GM18507 (cell line): ENCODE measurements at regions not wholly inside any gene's neighbourhood (a gene's known extent, or its start where the extent isn't known, plus 50 kb on each side); places are given as distances from the start of the nearest gene placed in this dataset.
A peak's percentile ranks its signal among the peaks of the same experiment; 100 is the strongest.

Experiments
- DNase-seq: peaks from one replicate; pipeline ENCODE4 v3.0.0; 2011; ENCODE audit warnings: low read depth; ENCODE audit not compliant: insufficient read length; ENCODE audit errors: extremely low spot score
- FAIRE-seq: peaks from 2 replicates; lab custom pipeline; 2011; peaks lifted over from hg19 to GRCh38; lab: Jason Lieb, UNC

- no peak for DNase-seq
- FAIRE-seq, result no peak
Measured at GRCh38 chr2:215681799-215682596, 246.1 kb upstream of the FN1 start.

GRCh38 chr2:215680605-215681598 is 245.0 kb upstream of the FN1 start:
- DNase-seq (no peak), FAIRE-seq (peak; percentile 36)

GRCh38 chr2:215678094-215678493 is 242.2 kb upstream of the FN1 start:
- no peak for FAIRE-seq
- DNase-seq, result no peak

GRCh38 chr2:215677481-215677880 is 241.6 kb upstream of the FN1 start:
- FAIRE-seq, result no peak
- DNase-seq, result no peak

- FAIRE-seq, result no peak
- DNase-seq, result no peak
Measured at GRCh38 chr2:215672406-215672805, 236.5 kb upstream of the FN1 start.

- FAIRE-seq (no peak), DNase-seq (no peak)
Measured at GRCh38 chr2:215671691-215672090, 235.8 kb upstream of the FN1 start.

- FAIRE-seq, result no peak
- no peak for DNase-seq
Measured at GRCh38 chr2:215671244-215671643, 235.4 kb upstream of the FN1 start.

GRCh38 chr2:215670396-215670795 is 234.5 kb upstream of the FN1 start:
- no peak for FAIRE-seq
- DNase-seq, result no peak

GRCh38 chr2:215668378-215668775 is 232.5 kb upstream of the FN1 start:
- no peak for FAIRE-seq
- no peak for DNase-seq

GRCh38 chr2:215667585-215668377 is 231.9 kb upstream of the FN1 start:
- DNase-seq (no peak), FAIRE-seq (no peak)

GRCh38 chr2:215664847-215665525 is 229.1 kb upstream of the FN1 start:
- FAIRE-seq (peak; percentile 73), DNase-seq (no peak)

GRCh38 chr2:215662715-215663114 is 226.8 kb upstream of the FN1 start:
- DNase-seq (no peak), FAIRE-seq (no peak)

- no peak for FAIRE-seq
- no peak for DNase-seq
Measured at GRCh38 chr2:215660687-215661086, 224.8 kb upstream of the FN1 start.

- FAIRE-seq (no peak), DNase-seq (no peak)
Measured at GRCh38 chr2:215659650-215660049, 223.8 kb upstream of the FN1 start.

- DNase-seq (no peak), FAIRE-seq (no peak)
Measured at GRCh38 chr2:215658635-215659305, 222.9 kb upstream of the FN1 start.

GRCh38 chr2:215657844-215658243 is 222.0 kb upstream of the FN1 start:
- DNase-seq (no peak), FAIRE-seq (no peak)

- FAIRE-seq, result no peak
Measured at GRCh38 chr2:215654148-215654819, 218.4 kb upstream of the FN1 start.

GRCh38 chr2:215653344-215654030 is 217.6 kb upstream of the FN1 start:
- DNase-seq, result no peak
- no peak for FAIRE-seq

More at GRCh38 chr2:215654148-215654819, 218.4 kb upstream of the FN1 start:
- DNase-seq, result no peak
